Stimulated activated CD4-positive, alpha-beta T cell treated with anti-CD3 and anti-CD28 coated beads, Interleukin-4, amount 100 ng/mL, for 24 hours (primary cell): ENCODE measurements at regions not wholly inside any gene's neighbourhood (a gene's known extent, or its start where the extent isn't known, plus 50 kb on each side); places are given as distances from the start of the nearest gene placed in this dataset.

Source experiments
- DNase-seq: peaks from one replicate; pipeline ENCODE4 v3.0.0-alpha.2; 2020

GRCh38 chr4:81990898-81991297 is 382.9 kb downstream of the HNRNPD start:
- DNase-seq: no peak

DNA sequence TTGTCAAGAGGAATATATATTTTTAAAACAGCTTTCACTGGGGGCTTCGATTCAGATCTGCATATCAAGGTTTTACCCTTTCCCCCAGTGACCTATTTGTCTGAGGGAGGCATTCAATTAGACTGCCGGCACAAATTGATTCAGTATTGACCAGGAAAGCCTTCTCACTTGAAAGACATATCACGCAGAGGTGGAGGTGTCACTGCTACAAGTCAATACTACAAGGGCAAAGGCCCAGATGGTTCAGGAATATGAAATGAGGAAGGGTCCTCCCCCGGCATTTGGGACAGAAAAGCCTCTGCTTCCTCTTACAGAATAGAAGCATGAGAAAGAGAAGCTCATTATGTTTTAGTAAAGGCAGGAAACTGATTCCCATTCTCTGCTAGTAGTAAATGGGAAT is 383.6 kb downstream of the HNRNPD start:
- DNase-seq: no peak

DNA sequence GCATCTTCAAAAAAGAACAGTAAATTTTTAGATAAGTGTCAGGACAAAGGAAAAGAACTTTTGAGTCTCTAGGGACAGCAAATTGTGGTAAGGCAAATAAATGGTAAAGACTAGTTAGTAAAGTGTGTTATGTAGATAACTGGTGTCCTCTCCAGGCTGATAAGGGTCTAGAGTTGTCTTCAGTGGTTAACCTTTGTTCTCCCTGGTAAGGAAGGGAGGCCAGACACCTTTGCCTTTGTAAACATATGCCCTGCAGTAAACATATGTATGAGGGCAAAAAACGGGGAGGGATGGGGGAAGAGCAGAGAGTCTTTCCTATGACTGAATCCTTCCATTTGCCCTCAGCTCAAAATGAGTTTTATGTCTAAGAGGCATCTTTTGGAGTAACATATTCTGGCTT is 384.6 kb downstream of the HNRNPD start:
- DNase-seq: no peak

DNA sequence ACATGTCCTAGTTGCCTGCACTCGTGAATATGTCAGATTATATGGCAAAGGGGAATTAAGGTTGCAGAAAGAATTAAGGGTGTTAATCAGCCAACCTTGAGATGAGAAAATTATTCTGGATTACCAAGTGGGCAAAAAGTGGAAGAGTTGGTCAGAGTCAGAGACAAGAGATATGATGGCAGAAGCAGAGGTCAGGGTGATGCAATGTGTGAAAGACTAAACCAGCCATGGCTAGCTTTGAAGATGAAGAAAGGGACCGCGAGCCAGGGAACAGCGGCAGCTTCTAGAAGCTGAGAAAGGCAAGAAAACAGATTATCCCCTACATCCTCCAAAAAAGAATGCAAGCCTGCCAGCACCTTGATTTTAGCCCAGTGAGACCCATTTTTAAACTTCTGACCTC is 385.6 kb downstream of the HNRNPD start:
- no peak for DNase-seq

DNA sequence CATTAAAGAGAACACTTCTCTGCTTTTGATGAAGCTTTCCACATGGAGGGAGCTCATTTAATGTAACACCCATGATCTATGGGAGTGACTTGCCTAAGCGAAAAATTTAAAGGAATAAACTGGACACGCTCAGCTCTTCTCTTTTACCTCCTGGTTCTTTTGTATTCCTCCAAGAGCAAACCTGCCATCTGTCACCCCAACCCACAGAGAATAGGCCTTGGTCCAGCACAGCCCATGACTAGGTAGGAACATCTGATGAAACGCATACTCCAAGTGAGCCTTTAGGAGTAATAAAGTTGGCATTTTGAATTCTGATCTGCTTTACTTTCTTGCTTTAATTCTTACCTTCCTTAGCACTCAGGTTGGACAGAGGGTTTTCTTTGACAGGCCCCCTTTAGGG is 389.0 kb downstream of the HNRNPD start:
- no peak for DNase-seq

- DNase-seq: no peak
Measured at GRCh38 chr4:81982846-81983540, 390.8 kb downstream of the HNRNPD start.

GRCh38 chr4:81981218-81981617 is 392.6 kb downstream of the HNRNPD start:
- no peak for DNase-seq

DNA sequence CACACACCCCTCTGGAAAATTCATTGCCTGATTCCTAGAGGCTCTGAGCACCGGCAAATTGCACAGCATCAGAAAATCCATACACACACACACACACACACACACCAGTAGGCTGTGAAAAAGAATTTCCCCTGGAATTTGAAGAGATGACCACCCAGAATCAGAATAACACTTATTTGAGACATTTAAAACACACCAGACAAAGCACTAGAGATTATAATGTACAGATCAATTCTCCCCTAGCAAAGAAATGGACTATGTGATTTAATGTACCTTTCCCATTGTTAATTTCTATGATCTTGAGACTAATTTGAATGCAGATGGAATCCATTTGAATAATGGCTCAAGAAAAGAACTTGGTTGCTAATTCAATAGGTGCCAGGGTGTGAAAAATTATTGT is 399.3 kb downstream of the HNRNPD start:
- DNase-seq: no peak

DNA sequence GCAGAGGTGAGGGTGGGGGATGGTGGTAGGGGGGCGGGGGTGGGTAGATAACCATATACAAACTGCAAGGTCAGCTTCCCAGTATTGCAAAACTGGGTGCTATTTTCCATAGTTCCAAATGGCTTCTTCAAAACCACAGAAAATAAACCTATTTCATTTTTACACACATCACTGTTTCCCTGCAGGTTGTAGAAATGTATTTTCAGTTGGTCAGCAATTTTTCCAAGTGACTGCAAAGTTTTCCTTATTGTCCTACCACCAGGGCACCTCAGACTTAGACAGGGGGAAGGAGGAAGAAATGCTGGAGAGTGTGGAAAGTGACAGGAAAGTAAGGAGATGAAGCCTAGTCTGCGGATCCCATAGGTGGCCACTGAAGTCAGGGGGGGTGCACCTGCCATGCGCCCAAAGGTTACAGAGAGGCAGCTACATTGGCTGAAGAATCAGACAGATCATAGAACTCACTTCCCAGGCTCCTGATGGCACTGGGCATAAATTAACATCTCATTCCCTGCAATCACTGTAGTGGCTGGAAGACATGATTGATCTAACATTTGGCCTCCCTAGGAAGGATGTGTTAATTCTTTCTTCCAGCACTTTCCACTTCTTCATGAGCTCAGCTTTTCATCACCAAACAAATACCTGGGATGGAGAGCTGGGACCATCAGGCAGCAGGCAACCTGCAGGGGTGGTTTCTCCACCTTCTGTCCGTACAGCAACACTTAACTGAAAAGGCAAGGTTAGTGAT is 402.0 kb downstream of the HNRNPD start:
- no peak for DNase-seq

GRCh38 chr4:81971061-81971460 is 402.7 kb downstream of the HNRNPD start:
- DNase-seq: no peak

- no peak for DNase-seq
Measured at GRCh38 chr4:81970454-81970853, 403.3 kb downstream of the HNRNPD start.

- DNase-seq: no peak
Measured at GRCh38 chr4:81966676-81967075, 407.1 kb downstream of the HNRNPD start.

GRCh38 chr4:81965911-81966310 is 407.9 kb downstream of the HNRNPD start:
- DNase-seq: no peak

GRCh38 chr4:81965454-81965853 is 408.3 kb downstream of the HNRNPD start:
- DNase-seq: no peak

DNA sequence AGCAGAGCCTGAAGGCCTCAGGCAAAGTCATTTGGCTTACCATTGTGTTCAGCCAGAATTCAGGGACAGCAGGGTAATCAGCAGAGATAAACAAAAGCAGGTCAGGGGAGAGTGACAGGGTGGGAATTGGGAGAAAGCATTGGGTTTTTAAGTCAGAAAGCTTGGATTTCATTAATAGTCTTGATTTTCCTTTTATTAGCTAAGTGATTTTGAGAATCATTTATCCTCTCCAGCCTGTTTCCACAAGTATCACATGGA is 410.1 kb downstream of the HNRNPD start:
- DNase-seq: no peak

GRCh38 chr4:81963015-81963762 is 410.6 kb downstream of the HNRNPD start:
- DNase-seq: no peak

- DNase-seq: no peak
Measured at GRCh38 chr4:81960961-81961360, 412.8 kb downstream of the HNRNPD start.

- DNase-seq: no peak
Measured at GRCh38 chr4:81954271-81954670, 419.5 kb downstream of the HNRNPD start.

- no peak for DNase-seq
Measured at GRCh38 chr4:81951891-81952455, 421.8 kb downstream of the HNRNPD start.

DNA sequence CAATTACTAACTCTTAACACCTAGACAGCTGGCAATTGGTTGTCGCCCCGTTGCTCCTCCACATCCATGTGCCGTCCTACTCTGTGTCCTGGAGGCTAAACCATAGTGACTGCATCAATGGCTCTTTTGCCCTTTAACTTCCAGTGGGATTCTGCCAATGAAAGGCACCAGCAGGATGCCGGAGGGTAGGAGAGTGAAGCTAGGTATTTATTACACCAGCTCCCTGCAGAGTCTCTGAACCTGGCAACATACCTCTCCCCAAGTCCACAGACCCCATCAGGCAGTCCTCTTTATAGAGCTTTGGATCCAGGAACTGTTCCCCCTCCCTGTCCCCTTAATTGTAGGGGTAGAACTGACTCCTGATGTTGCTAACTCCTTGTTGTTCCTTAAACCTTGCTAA is 426.8 kb downstream of the HNRNPD start:
- DNase-seq: no peak

- DNase-seq: no peak
Measured at GRCh38 chr4:81930506-81931238, 443.1 kb downstream of the HNRNPD start.

DNA sequence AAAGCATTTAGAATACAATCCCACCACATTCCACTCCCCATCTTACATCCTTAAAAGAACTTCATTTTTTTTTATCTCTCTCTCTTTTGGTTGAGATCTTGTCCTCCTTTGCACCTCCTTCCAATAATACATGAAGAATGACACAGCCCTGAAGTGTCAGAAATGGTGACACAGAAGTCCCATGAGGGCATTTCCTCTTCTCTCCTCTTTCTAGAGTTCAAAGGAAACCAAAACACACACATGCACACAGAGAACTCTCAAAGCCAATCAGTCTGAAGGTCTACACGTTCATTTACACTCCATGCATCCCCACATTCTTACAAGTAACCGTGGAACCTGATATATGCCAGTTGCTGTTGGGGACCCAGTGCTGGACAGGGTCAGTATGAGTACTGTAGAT is 450.7 kb downstream of the HNRNPD start:
- no peak for DNase-seq

- DNase-seq: no peak
Measured at GRCh38 chr4:81922313-81922712, 450.6 kb upstream of the RASGEF1B start.
